ENCODE measurements at regions not wholly inside any gene's neighbourhood (a gene's known extent, or its start where the extent isn't known, plus 50 kb on each side); places are given as distances from the start of the nearest gene placed in this dataset.

GRCh38 chr21:35384375-35384774 lies 335.3 kb upstream of the RUNX1 start:
- TF ChIP-seq RAD21 (IDR thresholded peaks at IDR 0.05; ENCODE audit: low read depth) (no peak), EP300 (IDR thresholded peaks at IDR 0.05; ENCODE audit: borderline replicate concordance) (no peak), CEBPB (IDR thresholded peaks at IDR 0.05) (no peak)

Measured in Ishikawa (cell line).